Stimulated activated CD4-positive, alpha-beta T cell treated with anti-CD3 and anti-CD28 coated beads, TNF-alpha, amount 100 ng/mL, for 4 hours (primary cell): ENCODE measurements at regions not wholly inside any gene's neighbourhood (a gene's known extent, or its start where the extent isn't known, plus 50 kb on each side); places are given as distances from the start of the nearest gene placed in this dataset.
"Not testable (repeated sequence)": the region's sequence is repeated elsewhere in the genome, so short reads cannot be mapped to it uniquely, and the experiment has no call there.

ENCODE experiments used
- DNase-seq, 3 experiments: peaks; one replicate each; pipeline ENCODE4 v3.0.0-alpha.2; 2020; ENCODE audit warnings: low read depth in 3 of 3

- no peak for DNase-seq
These were observed 657.3 kb upstream of the SLC39A10 start for GRCh38 chr2:194999771-195000170.

DNA sequence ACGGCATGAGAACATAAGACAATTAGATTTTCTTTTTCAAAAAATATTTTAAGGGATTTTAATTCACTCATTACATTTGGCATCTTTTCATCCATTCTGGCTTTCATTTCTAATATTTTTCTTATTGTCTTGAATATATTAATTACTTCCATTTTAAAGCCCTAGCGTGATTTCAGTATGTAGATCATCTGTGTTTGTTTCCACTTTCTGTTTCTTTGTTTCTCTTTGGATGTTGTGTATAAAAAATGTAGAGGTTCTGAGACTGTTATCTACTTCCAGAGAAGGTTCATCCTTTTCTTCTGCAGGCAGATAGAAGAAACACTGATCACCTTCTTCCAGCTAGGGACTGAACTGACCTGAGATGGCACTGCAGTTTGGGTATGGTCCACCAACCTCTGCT lies 664.4 kb upstream of the SLC39A10 start:
- no peak for DNase-seq

- no peak for DNase-seq
These were observed 671.8 kb upstream of the SLC39A10 start for GRCh38 chr2:194985258-194985657.

DNA sequence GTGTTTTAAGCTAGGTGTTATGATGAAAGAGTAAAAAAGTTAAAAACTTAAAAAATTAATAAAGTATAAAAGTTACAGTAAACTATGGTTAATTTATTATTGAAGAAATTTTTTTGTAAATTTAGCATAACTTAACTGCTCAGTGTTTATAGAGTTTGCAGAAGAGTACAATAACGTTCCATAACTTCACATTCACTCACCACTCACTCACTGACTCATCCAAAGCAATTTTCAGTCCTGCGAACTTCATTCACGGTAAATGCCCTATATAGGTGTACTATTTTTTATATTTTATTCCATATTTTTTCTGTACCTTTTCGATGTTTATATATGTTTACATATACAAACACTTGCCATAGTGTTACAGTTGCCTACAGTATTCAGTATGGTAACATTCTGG lies 694.8 kb upstream of the SLC39A10 start:
- DNase-seq, result no peak

DNA sequence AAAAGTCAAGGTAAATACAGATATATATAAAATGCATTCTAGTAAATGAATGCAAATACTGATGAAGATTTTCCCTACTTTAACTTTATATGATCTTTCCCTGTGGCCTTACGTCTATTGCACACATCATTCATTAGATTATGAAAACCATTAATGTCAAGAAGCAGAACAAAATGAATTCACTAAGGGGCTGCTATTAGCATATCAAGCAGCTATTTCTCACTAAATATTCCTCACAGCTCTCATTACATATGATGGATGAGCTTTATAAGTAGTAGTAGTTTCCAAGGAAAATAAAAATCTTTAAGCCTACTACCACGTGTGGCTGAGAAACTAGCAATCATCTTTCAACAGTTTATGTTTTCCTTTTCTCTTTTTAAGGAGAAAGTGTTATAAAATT lies 702.8 kb upstream of the SLC39A10 start:
- no peak for DNase-seq

DNA sequence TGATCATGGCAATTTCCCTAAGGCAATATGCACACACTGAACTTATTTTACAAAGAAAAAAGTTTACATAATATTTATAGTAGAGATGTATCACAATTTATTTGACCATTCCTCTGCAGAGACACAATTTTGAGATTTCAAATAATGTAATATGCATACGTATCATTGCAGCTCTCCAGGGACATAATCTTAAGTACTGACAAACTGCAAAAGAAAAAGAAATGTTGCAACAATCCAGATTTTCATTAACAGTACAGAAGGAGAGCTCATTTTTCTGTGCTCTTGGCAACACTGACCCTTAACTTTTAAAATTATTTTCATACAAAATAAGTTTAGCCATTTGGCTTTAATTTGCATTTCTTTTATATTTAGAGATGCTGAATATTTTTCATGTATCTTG lies 710.2 kb upstream of the SLC39A10 start:
- DNase-seq, result no peak

DNA sequence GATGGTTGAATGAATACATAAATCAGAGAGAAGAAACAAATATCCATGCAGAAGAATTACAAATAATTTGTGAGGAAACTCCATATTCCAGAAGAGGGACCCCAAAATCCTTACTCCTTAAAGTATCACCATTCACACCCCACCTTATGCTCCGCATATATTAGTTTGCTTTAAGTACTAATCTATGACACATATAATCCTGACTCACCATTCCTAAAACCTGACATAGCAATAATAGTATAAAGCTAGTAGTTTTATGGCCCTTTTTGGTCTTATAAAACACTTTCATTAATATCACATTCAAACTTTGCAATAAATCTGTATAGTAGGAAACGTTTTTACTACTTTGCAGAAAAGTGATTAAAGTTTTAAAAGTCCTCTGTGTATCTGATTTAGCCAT lies 719.0 kb upstream of the SLC39A10 start:
- DNase-seq, result no peak

GRCh38 chr2:194927489-194927888 lies 729.5 kb upstream of the SLC39A10 start:
- no peak for DNase-seq

- no peak for DNase-seq
These were observed 730.2 kb upstream of the SLC39A10 start for GRCh38 chr2:194926873-194927272.

DNA sequence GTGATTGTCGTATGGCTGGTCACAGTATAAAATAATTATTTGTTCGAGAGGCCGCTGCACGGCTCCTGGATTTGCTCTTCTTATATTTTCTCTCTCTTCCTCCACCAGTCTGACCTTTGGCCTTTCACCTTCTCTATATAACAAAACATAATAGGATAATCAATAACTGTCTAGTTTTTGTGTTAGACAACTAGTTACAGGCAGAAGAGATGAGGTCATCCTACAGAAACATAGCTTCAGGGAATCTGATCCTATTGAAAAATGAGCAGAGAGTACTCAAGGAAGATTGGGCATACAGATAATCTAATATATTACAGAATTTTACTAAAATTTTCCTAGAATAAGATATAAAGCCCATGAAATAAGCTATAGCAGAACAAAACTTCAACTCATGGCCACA lies 731.3 kb upstream of the SLC39A10 start:
- DNase-seq, result no peak

- no peak for DNase-seq
These were observed 739.5 kb upstream of the SLC39A10 start for GRCh38 chr2:194917519-194917918.

DNA sequence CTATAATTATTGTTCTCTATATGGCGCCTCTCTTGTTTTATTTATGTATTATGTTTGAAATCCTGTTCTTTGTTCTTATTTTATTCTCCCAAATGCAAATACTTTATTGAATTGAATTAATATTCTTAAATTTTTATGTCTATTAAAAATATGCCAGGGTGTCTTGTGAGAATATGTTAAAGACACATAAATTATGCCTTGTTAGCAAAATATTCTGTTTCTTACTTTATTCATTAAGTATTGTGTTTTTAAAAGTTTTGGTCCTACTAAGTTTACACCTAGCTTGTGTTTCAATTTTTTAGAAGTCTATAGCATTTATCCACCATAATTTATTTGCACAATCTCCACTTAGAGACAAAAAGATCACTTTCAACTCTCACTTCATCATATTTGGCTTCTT lies 741.5 kb upstream of the SLC39A10 start:
- DNase-seq, result no peak

- no peak for DNase-seq
These were observed 749.5 kb upstream of the SLC39A10 start for GRCh38 chr2:194907569-194907968.

DNA sequence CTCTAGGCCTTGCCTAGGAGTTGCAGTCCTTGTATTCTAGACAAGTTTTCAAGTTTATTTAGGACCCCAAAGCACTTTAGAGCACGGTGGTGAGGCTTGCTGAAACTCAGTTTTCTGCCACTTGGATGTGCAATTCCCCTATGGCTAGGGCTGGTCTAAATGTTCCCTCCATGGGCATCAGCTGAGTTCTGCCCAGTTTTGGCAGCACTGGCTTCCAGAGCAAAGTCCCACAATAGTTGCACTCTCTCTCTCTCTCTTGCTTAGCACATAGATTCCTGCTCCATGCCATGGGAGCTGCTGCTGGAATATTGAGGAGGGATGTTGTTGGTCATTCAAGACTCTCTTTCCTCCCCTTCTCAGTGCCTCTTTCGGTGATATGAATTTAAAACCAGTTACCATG lies 760.2 kb upstream of the SLC39A10 start:
- DNase-seq, result no peak

DNA sequence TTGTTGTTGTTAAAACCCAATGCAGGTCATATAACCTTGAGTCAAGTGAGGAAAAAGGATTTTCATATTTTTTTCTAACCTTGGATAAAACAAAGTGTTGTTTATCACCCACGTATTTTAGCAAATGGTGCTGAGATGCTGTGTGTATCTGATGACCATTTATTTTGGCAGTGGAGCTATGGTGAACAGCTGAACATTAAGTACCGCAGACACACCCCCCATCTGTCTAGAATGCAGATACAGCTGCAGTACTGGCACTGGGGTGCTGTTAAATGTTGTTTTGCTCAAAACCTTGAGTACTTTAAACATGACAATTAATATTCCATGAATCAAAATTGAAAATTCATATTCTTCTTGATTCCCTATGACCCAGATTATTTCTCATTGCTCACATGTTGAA lies 773.3 kb upstream of the SLC39A10 start:
- no peak for DNase-seq

GRCh38 chr2:194870974-194871535 lies 786.0 kb upstream of the SLC39A10 start:
- no peak for DNase-seq

- no peak for DNase-seq
These were observed 789.7 kb upstream of the SLC39A10 start for GRCh38 chr2:194867328-194867727.

DNA sequence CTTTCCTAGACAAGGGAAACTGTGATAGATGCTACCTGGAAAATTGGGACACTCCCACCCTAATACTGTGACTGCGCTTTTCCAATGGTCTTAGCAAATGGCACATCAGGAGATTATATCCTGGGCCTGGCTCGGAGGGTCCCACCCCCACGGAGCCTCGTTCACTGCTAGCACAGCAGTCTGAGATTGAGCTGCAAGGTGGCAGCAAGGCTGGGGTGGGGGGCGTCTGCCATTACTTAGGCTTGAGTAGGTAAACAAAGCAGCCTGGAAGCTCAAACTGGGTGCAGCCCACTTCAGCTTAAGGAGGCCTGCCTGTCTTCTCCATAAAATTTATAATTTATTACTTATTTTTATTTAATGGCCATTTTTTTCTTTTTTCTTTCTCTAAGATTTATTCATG lies 802.1 kb upstream of the SLC39A10 start:
- DNase-seq, result no peak

DNA sequence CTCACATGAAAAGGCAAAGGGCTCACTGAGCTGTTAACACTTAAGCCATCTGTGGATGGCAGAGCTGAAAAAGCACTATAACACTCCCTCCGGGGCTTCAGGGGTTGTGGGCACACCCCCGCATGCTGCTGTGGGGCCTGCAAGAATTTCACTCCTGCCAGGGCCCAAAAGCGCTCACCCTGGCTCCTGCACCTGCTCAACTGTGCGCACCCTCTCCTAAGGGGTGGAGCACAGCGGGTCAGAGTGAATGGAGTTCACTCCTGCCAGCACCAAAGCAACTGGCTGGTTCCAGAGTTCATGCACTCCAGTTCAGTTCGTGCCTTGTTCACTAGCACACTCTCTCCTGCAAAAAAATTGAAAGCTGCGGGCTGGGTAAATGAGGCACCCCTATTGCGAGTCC lies 814.2 kb upstream of the SLC39A10 start:
- no peak for DNase-seq

GRCh38 chr2:194834371-194834770 lies 822.7 kb upstream of the SLC39A10 start:
- not testable (repeated sequence) for DNase-seq

DNA sequence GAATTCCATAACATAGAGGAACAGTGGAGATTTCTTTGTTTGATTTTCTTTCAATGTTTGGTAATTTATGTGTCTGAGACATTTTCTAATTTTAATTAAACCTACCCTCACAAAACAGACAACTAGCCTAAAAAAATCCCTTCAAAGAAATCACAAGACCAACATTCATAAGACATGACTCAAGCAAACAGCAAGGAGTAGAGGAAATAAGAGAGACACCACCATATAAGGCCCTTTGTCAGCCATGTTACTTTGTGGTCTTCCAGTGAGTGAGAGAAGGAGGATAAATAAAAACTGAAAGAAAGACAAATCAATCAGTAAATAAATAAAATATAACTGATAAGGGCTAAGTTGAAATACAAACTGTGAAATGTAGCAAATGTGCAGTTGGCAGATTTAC lies 830.8 kb upstream of the SLC39A10 start:
- no peak for DNase-seq

DNA sequence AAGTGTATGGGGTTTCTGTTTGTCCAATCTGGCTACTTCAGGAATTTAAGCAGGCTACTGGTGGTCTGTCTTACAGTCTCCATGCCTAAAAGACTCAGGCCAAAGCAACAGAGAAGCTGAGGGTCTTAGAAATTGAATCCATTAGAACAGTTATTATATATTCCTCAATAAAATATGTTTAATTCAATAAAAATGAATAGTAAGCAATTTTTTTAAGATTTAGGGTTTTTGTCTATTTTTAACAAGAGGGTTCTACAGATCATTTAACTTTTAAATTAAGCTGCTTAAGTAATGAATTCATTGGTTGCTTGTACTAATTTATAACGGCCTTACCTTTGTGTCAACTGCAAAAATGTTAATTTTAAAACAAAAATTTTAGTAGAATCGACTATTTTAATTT lies 832.6 kb upstream of the SLC39A10 start:
- no peak for DNase-seq

DNA sequence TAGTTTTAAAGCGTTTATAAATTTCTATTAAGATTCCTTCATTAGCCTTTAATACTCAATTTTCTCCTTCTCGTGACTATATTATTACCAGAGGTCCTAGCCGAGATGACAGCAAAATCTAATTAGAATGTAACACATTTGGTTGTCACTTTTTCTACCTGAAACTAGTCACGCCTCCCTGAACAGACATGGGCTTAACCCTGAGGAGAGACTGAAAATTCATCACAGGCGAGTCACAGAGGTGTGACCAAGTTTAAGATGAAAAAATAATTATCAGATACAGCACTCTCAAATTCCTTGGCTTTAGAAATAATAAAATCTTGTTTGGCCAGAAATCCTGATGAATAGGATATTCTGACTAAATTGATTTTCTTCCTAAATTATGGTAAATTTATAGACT lies 834.4 kb upstream of the SLC39A10 start:
- DNase-seq, result no peak

DNA sequence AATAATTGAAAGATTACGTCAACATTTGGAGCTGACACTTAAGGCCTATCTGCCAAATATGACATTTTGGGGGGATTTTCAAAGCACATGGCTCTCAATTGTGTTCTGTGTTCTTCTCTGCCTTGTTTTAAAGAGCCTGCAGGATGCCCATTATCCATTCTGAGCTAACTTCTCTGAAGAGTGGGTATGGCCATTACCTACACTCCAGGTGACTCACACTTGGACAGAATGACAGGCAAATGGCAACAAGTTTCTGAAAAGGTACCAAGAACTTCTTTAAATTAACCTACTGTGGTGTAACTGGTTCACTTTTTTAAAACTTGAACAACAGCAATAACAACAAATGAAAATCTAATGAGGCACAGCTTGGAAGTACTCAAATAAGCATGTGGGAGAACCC lies 834.9 kb upstream of the SLC39A10 start:
- DNase-seq, result no peak

GRCh38 chr2:194819367-194819766 lies 837.7 kb upstream of the SLC39A10 start:
- DNase-seq, result no peak
